ENCODE measurements at regions not wholly inside any gene's neighbourhood (a gene's known extent, or its start where the extent isn't known, plus 50 kb on each side); places are given as distances from the start of the nearest gene placed in this dataset.

- Histone ChIP-seq H3K36me3 (ENCODE audit: control insufficient read depth in 4 of 4, insufficient read depth in 4 of 4, low read length in 3 of 4) (no peaks in the 10 kb centered on the region), H3K4me1 (ENCODE audit: control extremely low read depth in 1 of 4, control insufficient read depth in 4 of 4, insufficient read depth in 4 of 4, low read length in 3 of 4) (no peaks in the 10 kb centered on the region), H3K4me3 (ENCODE audit: control insufficient read depth in 1 of 7, extremely low read depth in 1 of 7, insufficient read depth in 4 of 7, low read depth in 2 of 7, low read length in 6 of 7) (no peak overlapping the region), H3K9me3 (ENCODE audit: control extremely low read depth in 1 of 5, control insufficient read depth in 4 of 5, insufficient read depth in 2 of 5, low read depth in 1 of 5, low read length in 4 of 5) (no peaks in the 10 kb centered on the region), H3K27ac (ENCODE audit: insufficient read depth in 1 of 2, low read depth in 1 of 2, low read length in 2 of 2, poor library complexity in 1 of 2, severe bottlenecking in 2 of 2) (no peak overlapping the region), H3K27me3 (replicated peaks in 2 of 5; ENCODE audit: control insufficient read depth in 4 of 5, insufficient read depth in 5 of 5, low read length in 4 of 5) (peaks cover 0 to 5% (median 0%) of the 10 kb centered on the region in 5 experiments)
- no peak for DNase-seq
- ChIA-PET POLR2A (no interaction called here), CTCF (interaction anchor here (1.1 to 1.5 kb wide), 2 partner anchors 9 to 21 kb away, joined by 3 read pairs; no protein-coding TSS in a partner anchor)
- WGBS (ENCODE audit: insufficient coverage) = 100% methylated on average over 1 of the region's 2 CpGs
Observed at GRCh38 chr17:15177343-15177742, 87.8 kb downstream of the PMP22 start.

- Histone ChIP-seq H3K27ac (ENCODE audit: insufficient read depth in 1 of 2, low read depth in 1 of 2, low read length in 2 of 2, poor library complexity in 1 of 2, severe bottlenecking in 2 of 2) (no peak overlapping the region), H3K4me1 (ENCODE audit: control extremely low read depth in 1 of 4, control insufficient read depth in 4 of 4, insufficient read depth in 4 of 4, low read length in 3 of 4) (no peaks in the 10 kb centered on the region), H3K9me3 (ENCODE audit: control extremely low read depth in 1 of 5, control insufficient read depth in 4 of 5, insufficient read depth in 2 of 5, low read depth in 1 of 5, low read length in 4 of 5) (no peaks in the 10 kb centered on the region), H3K27me3 (replicated peaks in 2 of 5; ENCODE audit: control insufficient read depth in 4 of 5, insufficient read depth in 5 of 5, low read length in 4 of 5) (peaks cover 0 to 5% (median 0%) of the 10 kb centered on the region in 5 experiments), H3K4me3 (ENCODE audit: control insufficient read depth in 1 of 7, extremely low read depth in 1 of 7, insufficient read depth in 4 of 7, low read depth in 2 of 7, low read length in 6 of 7) (no peak overlapping the region), H3K36me3 (ENCODE audit: control insufficient read depth in 4 of 4, insufficient read depth in 4 of 4, low read length in 3 of 4) (no peaks in the 10 kb centered on the region)
- no peak for DNase-seq
- POLR2A ChIA-PET = no interaction called here
- CTCF ChIA-PET = interaction anchor here (1.5 kb wide), 1 partner anchor 9 kb away, joined by 5 read pairs; no protein-coding TSS in a partner anchor
- WGBS (ENCODE audit: insufficient coverage) = 93% methylated on average over 3 of the region's 7 CpGs
Observed at GRCh38 chr17:15175356-15175755, 89.8 kb downstream of the PMP22 start.

DNA sequence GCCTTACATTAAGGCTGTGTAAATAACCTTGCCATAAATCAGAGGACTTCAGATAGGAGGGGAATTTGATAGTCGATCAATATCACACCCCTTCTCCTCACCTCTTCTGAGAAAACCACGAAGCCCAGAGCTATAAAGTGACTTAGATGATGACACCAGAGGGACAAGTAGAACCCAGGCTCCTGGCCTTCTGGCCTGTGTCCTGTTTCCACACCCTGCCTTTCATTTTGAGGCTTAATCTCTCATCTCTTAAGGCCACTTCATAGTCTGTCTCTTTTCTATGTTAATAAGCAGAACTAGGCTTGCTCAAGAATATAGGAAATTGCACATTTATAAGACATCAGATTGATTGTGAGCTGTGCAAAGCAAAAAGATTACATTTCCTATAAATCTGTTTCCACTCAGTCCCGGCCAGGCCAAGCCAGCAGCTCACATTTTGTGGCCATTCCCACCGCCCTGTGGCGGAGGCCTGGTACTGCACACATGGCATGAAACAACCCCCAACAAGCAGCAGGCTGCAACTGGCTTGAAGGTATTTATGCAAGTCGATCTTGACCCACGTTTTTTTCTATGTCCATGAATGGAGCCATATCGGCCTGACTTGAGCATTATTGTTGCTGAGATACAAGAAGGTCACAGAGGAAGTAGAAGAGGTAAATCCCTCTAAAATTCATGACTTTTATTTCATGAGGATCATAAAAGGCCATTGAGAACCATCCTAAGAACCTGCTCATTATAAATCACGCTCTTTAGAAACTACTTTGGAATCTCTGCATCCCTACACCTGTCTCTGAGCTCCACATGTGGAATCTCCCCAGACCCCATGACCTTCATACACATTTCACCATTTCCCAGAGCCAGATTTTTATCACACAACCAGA, 93.7 kb downstream of the PMP22 start:
- ChIA-PET CTCF (interaction anchor here (0.6 to 2.4 kb wide), 2 partner anchors 15 to 670 kb away, joined by 3 to 7 read pairs; no protein-coding TSS in a partner anchor), POLR2A (no interaction called here)
- no peak overlapping the region for H3K4me3 ChIP-seq (ENCODE audit: control insufficient read depth in 1 of 7, extremely low read depth in 1 of 7, insufficient read depth in 4 of 7, low read depth in 2 of 7, low read length in 6 of 7)
- 42% methylated on average over 7 of the region's 9 CpGs for WGBS (ENCODE audit: insufficient coverage)
- no peaks in the 10 kb centered on the region for H3K36me3 ChIP-seq (ENCODE audit: control insufficient read depth in 4 of 4, insufficient read depth in 4 of 4, low read length in 3 of 4)
- H3K4me1 ChIP-seq (ENCODE audit: control extremely low read depth in 1 of 4, control insufficient read depth in 4 of 4, insufficient read depth in 4 of 4, low read length in 3 of 4) = no peaks in the 10 kb centered on the region
- peak; percentile 23 to 45 (median 38) for DNase-seq
- peaks cover 0 to 2% (median 0%) of the 10 kb centered on the region in 5 experiments for H3K27me3 ChIP-seq (replicated peaks in 2 of 5; ENCODE audit: control insufficient read depth in 4 of 5, insufficient read depth in 5 of 5, low read length in 4 of 5)
- no peak overlapping the region for H3K27ac ChIP-seq (ENCODE audit: insufficient read depth in 1 of 2, low read depth in 1 of 2, low read length in 2 of 2, poor library complexity in 1 of 2, severe bottlenecking in 2 of 2)
- H3K9me3 ChIP-seq (ENCODE audit: control extremely low read depth in 1 of 5, control insufficient read depth in 4 of 5, insufficient read depth in 2 of 5, low read depth in 1 of 5, low read length in 4 of 5) = no peaks in the 10 kb centered on the region

DNA sequence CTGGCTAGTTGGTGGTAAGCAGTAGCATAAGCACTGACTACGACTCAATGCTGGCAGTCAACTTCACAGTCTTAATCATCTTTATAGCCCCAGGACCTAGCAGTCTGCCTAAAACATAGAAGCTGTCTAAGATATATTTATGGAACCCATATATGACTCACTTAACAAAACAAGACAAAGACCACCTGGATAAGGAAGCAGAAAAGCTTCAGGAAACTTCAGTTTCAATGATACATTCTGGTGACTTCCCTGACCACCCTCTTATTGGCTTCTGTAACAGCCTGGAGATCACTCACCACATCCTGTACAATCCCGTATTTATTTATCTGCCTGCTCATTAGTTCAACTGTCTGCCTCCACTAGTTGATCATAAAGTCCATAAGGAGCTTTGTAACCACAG, 95.5 kb downstream of the PMP22 start:
- no peaks in the 10 kb centered on the region for H3K4me1 ChIP-seq (ENCODE audit: control extremely low read depth in 1 of 4, control insufficient read depth in 4 of 4, insufficient read depth in 4 of 4, low read length in 3 of 4)
- H3K9me3 ChIP-seq (ENCODE audit: control extremely low read depth in 1 of 5, control insufficient read depth in 4 of 5, insufficient read depth in 2 of 5, low read depth in 1 of 5, low read length in 4 of 5) = no peaks in the 10 kb centered on the region
- no peaks in the 10 kb centered on the region for H3K36me3 ChIP-seq (ENCODE audit: control insufficient read depth in 4 of 4, insufficient read depth in 4 of 4, low read length in 3 of 4)
- peaks cover 0 to 2% (median 0%) of the 10 kb centered on the region in 5 experiments for H3K27me3 ChIP-seq (replicated peaks in 2 of 5; ENCODE audit: control insufficient read depth in 4 of 5, insufficient read depth in 5 of 5, low read length in 4 of 5)
- WGBS (ENCODE audit: insufficient coverage) = 11% methylated on average over 1 of the region's 2 CpGs
- H3K4me3 ChIP-seq (ENCODE audit: control insufficient read depth in 1 of 7, extremely low read depth in 1 of 7, insufficient read depth in 4 of 7, low read depth in 2 of 7, low read length in 6 of 7) = no peak overlapping the region
- no peak overlapping the region for H3K27ac ChIP-seq (ENCODE audit: insufficient read depth in 1 of 2, low read depth in 1 of 2, low read length in 2 of 2, poor library complexity in 1 of 2, severe bottlenecking in 2 of 2)
- peak in 1 of 3 donors; percentile 2 for DNase-seq
- POLR2A ChIA-PET = no interaction called here
- CTCF ChIA-PET = interaction anchor here (1.6 to 2.4 kb wide), 2 partner anchors 13 to 19 kb away, joined by 3 to 7 read pairs; no protein-coding TSS in a partner anchor

GRCh38 chr17:15168379-15168778, 96.7 kb downstream of the PMP22 start:
- no peak overlapping the region for H3K27ac ChIP-seq (ENCODE audit: insufficient read depth in 1 of 2, low read depth in 1 of 2, low read length in 2 of 2, poor library complexity in 1 of 2, severe bottlenecking in 2 of 2)
- H3K4me1 ChIP-seq (ENCODE audit: control extremely low read depth in 1 of 4, control insufficient read depth in 4 of 4, insufficient read depth in 4 of 4, low read length in 3 of 4) = no peaks in the 10 kb centered on the region
- no peaks in the 10 kb centered on the region for H3K36me3 ChIP-seq (ENCODE audit: control insufficient read depth in 4 of 4, insufficient read depth in 4 of 4, low read length in 3 of 4)
- H3K27me3 ChIP-seq (replicated peaks in 2 of 5; ENCODE audit: control insufficient read depth in 4 of 5, insufficient read depth in 5 of 5, low read length in 4 of 5) = peaks cover 0 to 2% (median 0%) of the 10 kb centered on the region in 5 experiments
- H3K4me3 ChIP-seq (ENCODE audit: control insufficient read depth in 1 of 7, extremely low read depth in 1 of 7, insufficient read depth in 4 of 7, low read depth in 2 of 7, low read length in 6 of 7) = no peak overlapping the region
- ChIA-PET POLR2A (no interaction called here), CTCF (interaction anchor here (1.0 to 1.6 kb wide), 2 partner anchors 8 to 18 kb away, joined by 3 read pairs; no protein-coding TSS in a partner anchor)
- 100% methylated on average over 3 of the region's 4 CpGs for WGBS (ENCODE audit: insufficient coverage)
- DNase-seq = no peak
- H3K9me3 ChIP-seq (ENCODE audit: control extremely low read depth in 1 of 5, control insufficient read depth in 4 of 5, insufficient read depth in 2 of 5, low read depth in 1 of 5, low read length in 4 of 5) = no peaks in the 10 kb centered on the region

DNA sequence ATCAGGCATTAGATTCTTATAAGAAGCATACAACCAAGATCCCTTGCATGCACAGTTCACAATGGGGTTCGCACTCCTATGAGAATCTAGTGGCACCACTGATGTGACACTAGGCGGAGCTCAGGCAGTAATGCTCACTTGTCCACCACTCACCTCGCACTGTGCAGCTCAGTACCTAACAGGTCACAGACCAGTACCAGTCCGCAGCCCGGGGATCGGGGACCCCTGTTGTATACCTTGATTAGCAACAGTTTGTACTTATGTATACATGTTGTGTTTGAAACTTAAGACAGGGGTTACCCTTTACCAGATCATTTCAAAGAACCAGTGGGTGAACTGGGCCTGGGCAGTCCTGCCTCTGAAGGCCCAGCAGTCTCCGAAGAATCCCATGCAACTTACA, 103.7 kb downstream of the PMP22 start:
- Histone ChIP-seq H3K36me3 (ENCODE audit: control insufficient read depth in 4 of 4, insufficient read depth in 4 of 4, low read length in 3 of 4) (no peaks in the 10 kb centered on the region), H3K27ac (ENCODE audit: insufficient read depth in 1 of 2, low read depth in 1 of 2, low read length in 2 of 2, poor library complexity in 1 of 2, severe bottlenecking in 2 of 2) (no peak overlapping the region), H3K27me3 (replicated peaks in 2 of 5; ENCODE audit: control insufficient read depth in 4 of 5, insufficient read depth in 5 of 5, low read length in 4 of 5) (peaks cover 0 to 13% (median 5%) of the 10 kb centered on the region in 5 experiments), H3K4me1 (ENCODE audit: control extremely low read depth in 1 of 4, control insufficient read depth in 4 of 4, insufficient read depth in 4 of 4, low read length in 3 of 4) (peaks cover 0 to 6% (median 2%) of the 10 kb centered on the region in 4 experiments), H3K4me3 (ENCODE audit: control insufficient read depth in 1 of 7, extremely low read depth in 1 of 7, insufficient read depth in 4 of 7, low read depth in 2 of 7, low read length in 6 of 7) (no peak overlapping the region), H3K9me3 (ENCODE audit: control extremely low read depth in 1 of 5, control insufficient read depth in 4 of 5, insufficient read depth in 2 of 5, low read depth in 1 of 5, low read length in 4 of 5) (no peaks in the 10 kb centered on the region)
- POLR2A ChIA-PET = no interaction called here
- DNase-seq = no peak
- CTCF ChIA-PET = no interaction called here
- 97% methylated on average over 3 of the region's 7 CpGs for WGBS (ENCODE audit: insufficient coverage)

DNA sequence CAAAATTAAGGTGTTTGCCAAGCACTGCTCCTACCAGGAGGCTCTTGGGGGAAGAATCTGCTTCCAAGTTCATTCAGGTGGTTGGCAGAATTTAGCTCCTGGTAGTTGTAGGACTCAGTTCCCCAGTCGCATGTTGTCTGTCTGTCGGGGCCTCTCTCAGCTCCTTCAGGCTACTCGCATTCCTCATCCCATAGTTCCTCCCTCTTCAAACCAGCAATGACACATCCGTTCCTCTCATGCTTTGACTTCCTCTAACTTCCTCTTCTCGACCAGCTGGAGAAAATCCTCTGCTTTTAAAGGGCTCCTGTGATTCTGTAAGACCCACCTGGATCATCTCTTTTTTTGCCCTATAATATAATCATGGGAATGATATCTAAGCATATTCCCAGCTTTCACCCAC, 108.1 kb downstream of the PMP22 start:
- ChIA-PET POLR2A (no interaction called here), CTCF (interaction anchor here (1.0 to 1.8 kb wide), 3 partner anchors 9 to 14 kb away, joined by 3 to 7 read pairs (median 4); no protein-coding TSS in a partner anchor)
- DNase-seq = peak in 1 of 3 donors; percentile 13
- WGBS (ENCODE audit: insufficient coverage) = 0% methylated on average over 2 of the region's 5 CpGs
- Histone ChIP-seq H3K9me3 (ENCODE audit: control extremely low read depth in 1 of 5, control insufficient read depth in 4 of 5, insufficient read depth in 2 of 5, low read depth in 1 of 5, low read length in 4 of 5) (no peaks in the 10 kb centered on the region), H3K27ac (ENCODE audit: insufficient read depth in 1 of 2, low read depth in 1 of 2, low read length in 2 of 2, poor library complexity in 1 of 2, severe bottlenecking in 2 of 2) (no peak overlapping the region), H3K4me1 (ENCODE audit: control extremely low read depth in 1 of 4, control insufficient read depth in 4 of 4, insufficient read depth in 4 of 4, low read length in 3 of 4) (peaks cover 0 to 6% (median 2%) of the 10 kb centered on the region in 4 experiments), H3K4me3 (ENCODE audit: control insufficient read depth in 1 of 7, extremely low read depth in 1 of 7, insufficient read depth in 4 of 7, low read depth in 2 of 7, low read length in 6 of 7) (no peak overlapping the region), H3K27me3 (replicated peaks in 2 of 5; ENCODE audit: control insufficient read depth in 4 of 5, insufficient read depth in 5 of 5, low read length in 4 of 5) (peaks cover 2 to 15% (median 6%) of the 10 kb centered on the region in 5 experiments), H3K36me3 (ENCODE audit: control insufficient read depth in 4 of 4, insufficient read depth in 4 of 4, low read length in 3 of 4) (no peaks in the 10 kb centered on the region)
